GM19351 (cell line): ENCODE measurements at regions not wholly inside any gene's neighbourhood (a gene's known extent, or its start where the extent isn't known, plus 50 kb on each side); places are given as distances from the start of the nearest gene placed in this dataset.

Experiments used
- ATAC-seq: cut with Tn5 transposase; IDR thresholded peaks from one replicate; pipeline ENCODE4 v1.9.1; 2021; ENCODE audit warnings: mild to moderate bottlenecking, moderate library complexity; ENCODE audit not compliant: unreplicated experiment

DNA sequence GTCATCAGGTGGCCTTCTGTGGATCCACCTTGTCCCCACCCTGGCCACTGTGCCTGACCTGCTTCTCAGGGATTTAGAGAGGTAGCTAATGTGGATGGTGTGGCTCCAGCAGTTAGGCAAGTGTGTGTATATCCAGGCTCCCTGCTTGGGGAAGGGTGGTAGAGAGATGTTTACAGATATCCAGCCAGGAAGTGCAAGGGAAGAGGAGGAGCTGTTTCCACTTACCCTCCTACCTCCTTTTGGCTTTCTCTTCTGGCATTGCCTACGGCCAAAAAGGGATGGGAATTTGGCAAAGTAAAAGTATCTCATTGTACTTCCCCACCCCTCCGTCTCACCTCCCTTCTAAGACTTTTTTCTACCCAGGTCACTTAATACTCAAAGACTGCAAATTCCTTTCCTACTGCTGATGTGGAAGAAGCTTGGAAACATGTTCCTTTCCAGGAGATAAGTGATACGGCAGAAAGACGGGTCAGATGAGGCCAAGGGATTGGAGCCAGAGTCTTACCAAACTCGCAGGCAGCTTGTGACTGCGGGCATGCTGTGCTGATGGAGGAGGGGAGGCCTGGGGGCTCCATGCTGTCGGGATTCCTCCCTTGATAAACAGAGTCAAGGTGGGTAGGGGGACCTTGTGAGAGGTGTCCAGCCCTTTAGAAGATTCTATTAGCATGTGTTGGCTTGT lies 253.4 kb downstream of the PRL start:
- ATAC-seq: no peak

DNA sequence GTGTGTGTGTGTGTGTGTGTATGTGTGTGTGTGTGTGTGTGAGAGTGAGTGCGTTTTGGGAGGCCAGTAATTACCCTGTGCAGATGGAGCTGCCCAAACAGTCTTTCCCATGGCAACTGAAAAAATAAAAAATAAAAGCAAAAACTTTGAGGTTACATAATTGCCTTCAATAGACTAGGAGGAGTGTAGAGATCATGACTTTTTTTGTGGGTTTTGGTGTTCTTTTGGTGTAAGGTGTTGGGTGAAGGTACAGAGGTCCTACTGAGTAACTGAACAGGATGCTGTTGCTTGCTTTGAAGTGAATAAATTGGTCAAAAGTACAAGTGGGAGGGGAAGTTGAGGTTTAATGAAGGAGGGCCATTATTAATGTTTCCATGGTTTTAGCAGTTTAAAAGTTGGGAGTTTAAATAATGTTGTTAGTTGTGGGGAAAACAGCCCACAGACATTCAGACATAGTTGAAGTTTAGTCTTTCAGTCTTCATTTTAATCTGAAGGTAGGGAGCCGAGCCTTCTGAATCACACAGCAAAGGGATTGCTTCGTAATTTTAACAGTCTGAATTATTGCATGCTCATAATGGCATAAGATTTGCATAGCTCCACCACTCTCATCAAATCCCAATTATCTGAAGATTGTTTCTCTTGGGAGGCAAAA lies 251.4 kb downstream of the PRL start:
- ATAC-seq: no peak

- no peak for ATAC-seq
These were observed 247.8 kb downstream of the PRL start for GRCh38 chr6:22049002-22049401.

DNA sequence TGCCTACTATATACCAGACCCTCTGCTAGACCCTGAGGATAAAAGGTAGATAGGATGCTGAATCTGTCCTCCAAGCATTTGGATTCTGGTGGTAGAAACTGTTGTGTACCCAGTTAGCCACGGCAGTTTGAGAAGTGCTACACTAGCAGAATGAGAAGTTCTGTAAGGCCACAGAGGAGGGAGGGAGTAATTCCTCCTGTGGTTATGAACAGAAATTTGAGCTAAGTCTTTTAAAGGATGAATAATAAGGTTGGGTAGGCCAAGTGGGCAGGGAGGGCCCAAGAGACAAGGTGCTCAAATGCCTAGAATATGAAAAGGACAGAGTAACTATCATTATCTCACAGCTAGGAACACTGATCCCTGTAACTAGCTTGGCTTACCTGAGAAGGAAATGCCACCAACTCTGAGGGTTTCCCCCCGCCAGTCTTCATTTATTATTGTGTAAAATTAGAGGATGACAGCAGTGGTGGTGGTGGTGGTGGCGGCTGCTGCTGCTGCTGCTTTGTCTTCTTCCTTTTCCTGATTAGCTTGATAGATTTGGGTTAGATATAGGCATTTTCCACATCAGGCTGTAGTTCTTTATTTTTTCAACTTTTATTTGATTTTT lies 243.3 kb downstream of the PRL start:
- no peak for ATAC-seq

DNA sequence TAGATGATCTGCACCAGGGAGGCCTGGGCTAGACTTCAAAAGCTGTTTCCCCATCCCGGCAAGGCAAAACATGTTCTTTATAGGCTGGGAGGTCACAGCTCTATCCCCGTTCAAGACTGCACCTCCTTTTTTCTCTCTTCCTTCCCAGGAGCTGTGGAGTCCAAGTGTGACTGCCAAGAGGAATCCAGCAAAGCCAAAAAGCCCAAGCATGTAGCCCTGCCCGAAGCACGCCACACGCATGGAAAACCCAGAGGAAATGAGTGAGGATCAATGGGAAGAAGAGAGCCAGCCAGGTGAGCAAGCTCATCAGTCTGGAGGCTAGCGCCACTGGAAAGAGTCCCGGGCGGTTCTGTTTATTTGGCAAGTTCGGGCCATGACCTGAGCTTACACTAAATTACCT lies 240.4 kb downstream of the PRL start:
- ATAC-seq: no peak

DNA sequence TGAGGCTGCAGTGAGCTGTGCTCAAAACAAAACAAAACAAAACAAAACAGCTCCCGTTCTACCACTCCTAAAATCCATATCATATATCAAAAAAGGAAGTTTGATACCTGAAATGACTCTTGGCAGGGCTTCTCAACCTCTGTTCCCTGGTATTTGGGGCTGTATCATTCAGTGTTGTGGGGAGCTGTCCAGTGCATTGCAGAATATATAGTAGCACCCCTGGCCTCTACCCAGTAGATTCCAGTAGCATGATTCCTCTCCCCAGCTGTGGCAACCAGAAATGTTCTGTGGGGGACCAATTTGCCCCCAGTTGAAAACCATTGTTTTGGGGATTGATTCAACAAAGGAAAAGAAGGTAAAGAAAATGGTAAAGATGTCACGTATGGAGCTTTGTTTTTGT lies 238.9 kb downstream of the PRL start:
- ATAC-seq: no peak

DNA sequence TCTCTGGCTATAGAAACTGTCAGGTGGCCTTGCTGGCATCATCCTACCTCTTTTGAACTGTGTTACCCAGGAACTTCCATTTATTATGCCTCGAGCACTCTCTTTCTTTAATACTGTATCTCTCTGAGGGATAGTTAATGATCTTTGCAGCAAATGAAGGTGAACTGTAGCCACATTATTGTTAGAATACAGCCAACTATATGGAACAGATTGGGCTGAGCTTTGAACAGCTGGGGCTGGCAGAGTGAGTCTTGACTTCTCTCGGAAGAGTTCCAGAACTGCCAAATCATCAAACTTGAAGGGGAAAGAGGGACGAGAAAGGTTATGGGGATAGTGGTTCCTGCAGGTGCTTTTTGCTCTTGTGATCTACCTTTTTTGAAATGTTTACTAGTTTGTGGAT lies 237.7 kb downstream of the PRL start:
- ATAC-seq: no peak

GRCh38 chr6:22059946-22060345 lies 236.9 kb downstream of the PRL start:
- ATAC-seq: no peak

- peak; percentile 65 for ATAC-seq
These were observed 233.9 kb downstream of the PRL start for GRCh38 chr6:22062807-22063408.

DNA sequence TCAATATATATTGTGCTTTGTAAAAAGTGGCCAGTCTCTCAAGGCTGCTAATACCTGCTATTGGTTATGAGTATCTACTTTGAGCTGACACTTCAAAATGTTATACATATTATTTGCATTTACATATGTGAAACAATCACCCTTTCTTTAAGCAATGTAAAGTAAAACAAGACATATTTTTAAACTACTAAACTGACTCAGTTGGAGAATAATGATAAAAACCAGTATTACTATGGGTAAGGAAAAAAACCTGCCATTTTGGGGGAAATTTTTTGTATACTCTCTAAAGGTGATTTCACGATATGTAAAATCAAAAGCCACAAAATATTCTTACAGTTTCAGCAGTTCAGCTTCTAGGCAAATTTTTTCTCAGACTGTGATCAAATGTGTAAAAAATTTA lies 232.3 kb downstream of the PRL start:
- peak; percentile 23 for ATAC-seq

DNA sequence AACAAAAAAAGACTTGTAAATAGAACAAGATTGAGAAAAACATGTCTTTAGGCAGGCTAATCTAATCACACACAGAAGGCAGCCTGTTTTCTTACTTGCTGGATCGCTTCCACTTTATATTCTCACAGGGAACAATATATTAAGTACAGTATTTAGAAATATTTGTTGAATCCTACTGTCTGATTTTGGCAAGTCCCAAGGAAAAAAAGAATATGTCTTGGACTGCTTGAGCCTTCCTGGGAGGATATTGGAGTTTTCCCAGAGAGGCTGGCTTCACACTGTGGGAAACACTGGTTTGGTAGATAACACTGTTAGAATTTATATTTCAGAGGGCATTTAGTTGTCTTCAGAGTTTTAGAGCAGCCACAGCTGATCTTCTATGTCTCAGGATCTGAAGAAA lies 229.7 kb downstream of the PRL start:
- ATAC-seq: no peak

DNA sequence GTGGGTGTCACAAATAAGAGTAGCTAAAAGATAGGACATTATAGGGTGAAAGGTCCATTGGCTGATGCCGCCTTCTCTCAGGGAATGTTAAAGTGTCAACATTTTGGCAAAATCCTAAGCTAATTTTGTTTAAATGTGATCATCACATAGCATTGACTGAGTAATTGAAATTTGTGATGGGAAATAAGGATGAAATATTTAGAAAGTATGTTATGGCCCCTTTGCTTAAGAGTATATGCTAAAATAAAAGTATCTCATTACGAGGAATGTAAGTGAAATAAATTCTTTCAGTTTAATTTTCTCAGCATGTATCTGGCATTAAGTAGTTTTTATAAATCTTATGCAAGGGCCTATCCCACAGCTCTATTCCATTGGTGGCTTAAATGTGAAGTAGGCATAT lies 229.2 kb downstream of the PRL start:
- no peak for ATAC-seq

DNA sequence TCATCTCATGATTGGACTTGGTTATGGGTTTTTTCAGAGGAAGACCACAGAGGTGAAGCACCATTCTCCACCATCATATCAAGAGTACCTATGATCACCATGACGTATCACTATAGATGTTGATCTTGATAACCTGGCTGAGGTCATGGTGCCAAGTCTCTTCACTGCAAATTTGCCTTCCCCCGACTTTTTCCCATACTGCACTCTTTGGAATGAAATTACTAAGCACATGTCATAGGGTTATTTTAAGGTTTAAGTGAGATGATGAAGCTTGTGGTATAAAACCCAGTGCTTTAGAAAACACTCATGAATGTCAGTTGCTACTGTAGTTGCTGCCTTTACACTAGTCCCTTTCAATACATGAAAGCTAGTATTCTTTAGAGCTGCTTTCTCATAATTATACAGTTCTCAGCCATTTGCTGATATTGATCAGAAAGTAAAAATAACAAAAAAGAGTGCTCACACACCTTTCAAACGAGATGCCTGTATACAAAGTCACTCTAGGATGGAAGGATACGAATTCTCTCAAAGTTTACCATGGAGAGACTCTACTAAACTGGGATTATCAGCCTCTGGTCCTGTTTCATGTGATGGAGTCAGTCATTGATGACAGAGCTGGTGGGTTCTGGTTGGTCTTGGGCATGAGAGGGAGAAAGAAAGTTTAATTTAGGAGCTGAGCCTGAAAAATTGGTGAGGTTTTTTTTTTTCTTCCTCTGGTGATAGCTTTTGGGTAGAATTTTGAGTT lies 228.1 kb downstream of the PRL start:
- ATAC-seq: peak; percentile 62

DNA sequence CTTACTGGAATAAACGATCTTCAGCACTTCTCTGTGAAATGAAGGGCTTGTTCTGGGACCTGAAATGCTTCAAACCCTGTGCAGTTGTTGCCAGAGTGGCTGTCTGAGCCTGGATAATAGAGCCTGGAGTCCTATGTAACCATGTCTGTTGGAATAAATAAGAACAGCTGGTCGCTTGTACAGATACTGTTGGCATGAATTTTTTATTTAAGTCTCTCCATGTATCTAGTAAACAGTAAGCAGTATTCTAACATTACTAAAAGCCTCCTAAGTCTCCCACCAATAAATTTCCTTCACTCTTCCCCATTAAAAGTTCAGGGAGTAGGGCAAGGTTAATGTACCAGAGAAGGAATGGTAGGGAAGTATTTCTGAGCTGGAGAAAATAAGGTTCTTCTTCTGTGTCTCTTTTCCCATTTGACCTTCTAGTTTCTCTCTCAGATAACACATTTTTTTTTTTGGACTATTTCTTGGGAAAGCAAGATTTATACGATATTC lies 227.5 kb downstream of the PRL start:
- no peak for ATAC-seq

DNA sequence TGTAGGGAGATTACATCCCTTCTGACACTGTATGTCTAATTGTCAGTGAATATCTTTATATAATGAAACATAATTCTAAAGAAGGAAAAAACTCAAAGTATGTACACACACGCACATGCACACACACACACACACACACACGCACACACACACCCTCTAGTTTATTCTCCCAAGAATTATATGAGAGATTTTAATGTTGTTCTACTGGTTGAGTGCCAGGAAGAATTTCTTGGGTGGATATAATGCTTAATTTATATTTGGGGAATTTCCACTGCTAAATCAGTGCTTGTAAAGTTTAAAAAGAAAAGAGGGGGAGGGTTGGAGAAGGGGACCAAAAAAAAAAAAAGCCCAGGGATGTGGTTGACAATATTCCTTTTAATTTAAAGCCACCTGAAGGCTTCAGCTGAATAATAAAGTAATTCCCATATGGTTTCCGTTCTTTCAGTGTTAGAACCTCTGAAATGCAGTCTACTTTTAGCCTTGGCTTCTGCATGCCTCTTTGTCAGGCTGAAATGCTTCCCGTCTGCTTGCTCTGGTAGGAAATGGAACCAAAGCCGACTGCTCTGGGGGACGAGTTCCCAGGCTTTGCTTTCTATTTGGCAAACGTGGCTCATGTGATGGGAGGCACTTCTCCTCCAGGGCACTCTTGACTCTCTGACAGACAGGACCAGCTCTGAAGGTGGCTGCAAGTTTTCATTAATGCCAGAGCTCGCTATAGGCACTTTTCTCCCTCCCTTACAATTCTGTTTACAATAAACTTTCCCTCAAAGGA lies 225.4 kb downstream of the PRL start:
- no peak for ATAC-seq

- ATAC-seq: no peak
These were observed 223.9 kb downstream of the PRL start for GRCh38 chr6:22072949-22073348.

- ATAC-seq: no peak
These were observed 223.2 kb downstream of the PRL start for GRCh38 chr6:22073516-22074198.

DNA sequence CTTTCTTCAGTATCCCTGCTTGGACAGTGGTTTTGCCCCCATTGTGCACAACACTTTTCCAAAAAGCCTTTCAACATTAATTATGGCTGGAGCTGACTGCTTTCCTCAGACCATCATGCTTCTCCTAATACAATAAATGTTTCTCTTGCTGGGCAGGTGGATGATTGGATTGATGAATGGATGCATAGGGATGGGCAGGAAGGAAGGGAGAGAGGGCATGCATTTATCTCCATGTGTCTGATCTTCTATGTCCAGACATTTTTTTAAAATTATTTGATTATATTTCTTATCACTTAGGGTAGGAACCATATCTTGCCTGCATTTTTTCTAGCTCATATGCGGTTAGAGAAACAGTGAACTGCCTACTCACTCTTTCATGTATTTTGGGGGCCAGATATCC lies 218.5 kb downstream of the PRL start:
- no peak for ATAC-seq

GRCh38 chr6:22078802-22079545 lies 217.9 kb downstream of the PRL start:
- ATAC-seq: no peak
